Upper lobe of right lung (tissue), 1 donor: ENCODE measurements at regions not wholly inside any gene's neighbourhood (a gene's known extent, or its start where the extent isn't known, plus 50 kb on each side); places are given as distances from the start of the nearest gene placed in this dataset.

Experiments used
- ATAC-seq: fragments of 200-7000 bp; cut with Tn5 transposase; one replicate; pipeline ENCODE4 v1.9.1; 2020; ENCODE audit warnings: mild to moderate bottlenecking, moderate library complexity
- DNase-seq: peaks from one replicate; pipeline ENCODE4 v3.0.0-alpha.2; 2020
- H3K27ac ChIP-seq: fragments of 200-600 bp; one replicate; pipeline ENCODE4 v1.8.0; 2022
- H3K27me3 ChIP-seq: fragments of 200-600 bp; one replicate; pipeline ENCODE4 v1.8.0; 2022; ENCODE audit warnings: mild to moderate bottlenecking
- H3K36me3 ChIP-seq: fragments of 200-600 bp; one replicate; pipeline ENCODE4 v1.8.0; 2022
- H3K4me1 ChIP-seq: fragments of 200-600 bp; one replicate; pipeline ENCODE4 v1.8.0; 2022
- H3K4me3 ChIP-seq: fragments of 200-600 bp; one replicate; pipeline ENCODE4 v1.8.0; 2022; ENCODE audit warnings: mild to moderate bottlenecking
- H3K9me3 ChIP-seq: fragments of 200-600 bp; one replicate; pipeline ENCODE4 v1.8.0; 2022
- CTCF ChIP-seq: fragments of 200-600 bp; IDR thresholded peaks from one replicate; pipeline ENCODE4 v1.8.0; 2022; ENCODE audit warnings: antibody characterized with exemption
- intact Hi-C: fragments of 100-400 bp; cut with DNase I; formaldehyde crosslinking; loops from one replicate; pipeline ENCODE4 v1.11.0; 2022
- donor health status: DM: no; HTN: yes; CAD: no; lungs with severe emphysema.

GRCh38 chr16:14338969-14339368, 267.9 kb downstream of the MRTFB start:
- H3K4me3 ChIP-seq = no peak overlapping the region
- no peak for ATAC-seq
- no peaks in the 10 kb centered on the region for H3K9me3 ChIP-seq
- intact Hi-C loops = no loop called here
- H3K27me3 ChIP-seq = no peaks in the 10 kb centered on the region
- no peaks in the 10 kb centered on the region for H3K36me3 ChIP-seq
- DNase-seq = no peak
- TF ChIP-seq CTCF = no peak
- H3K4me1 ChIP-seq = peaks cover 7% of the 10 kb centered on the region
- no peak overlapping the region for H3K27ac ChIP-seq

- Histone ChIP-seq H3K4me1 (peaks cover 7% of the 10 kb centered on the region), H3K9me3 (no peaks in the 10 kb centered on the region), H3K36me3 (no peaks in the 10 kb centered on the region), H3K4me3 (no peak overlapping the region), H3K27me3 (no peaks in the 10 kb centered on the region), H3K27ac (no peak overlapping the region)
- ATAC-seq (no peak), DNase-seq (no peak)
- intact Hi-C loops = no loop called here
- no peak for TF ChIP-seq CTCF
Observed at GRCh38 chr16:14338236-14338635, 267.1 kb downstream of the MRTFB start.

- no peak for DNase-seq
Observed at GRCh38 chr16:14337303-14338191, 266.4 kb downstream of the MRTFB start.

GRCh38 chr16:14335297-14335696, 264.2 kb downstream of the MRTFB start:
- Histone ChIP-seq H3K27ac (no peak overlapping the region), H3K27me3 (no peaks in the 10 kb centered on the region), H3K36me3 (no peaks in the 10 kb centered on the region), H3K4me1 (peaks cover 7% of the 10 kb centered on the region), H3K9me3 (no peaks in the 10 kb centered on the region), H3K4me3 (no peak overlapping the region)
- DNase-seq = no peak
- no peak for ATAC-seq
- no peak for TF ChIP-seq CTCF
- intact Hi-C loops = no loop called here

More at GRCh38 chr16:14337303-14338191, 266.4 kb downstream of the MRTFB start:
- no peaks in the 10 kb centered on the region for H3K27me3 ChIP-seq
- intact Hi-C loops = no loop called here
- peaks cover 7% of the 10 kb centered on the region for H3K4me1 ChIP-seq
- no peak overlapping the region for H3K27ac ChIP-seq
- H3K36me3 ChIP-seq = no peaks in the 10 kb centered on the region
- H3K4me3 ChIP-seq = no peak overlapping the region
- ATAC-seq = peak; percentile 69
- H3K9me3 ChIP-seq = no peaks in the 10 kb centered on the region
- TF ChIP-seq CTCF = no peak

- DNase-seq = no peak
- intact Hi-C loops = no loop called here
- ATAC-seq = no peak
- Histone ChIP-seq H3K36me3 (no peaks in the 10 kb centered on the region), H3K27me3 (no peaks in the 10 kb centered on the region), H3K4me3 (no peak overlapping the region), H3K4me1 (peaks cover 7% of the 10 kb centered on the region), H3K9me3 (no peaks in the 10 kb centered on the region), H3K27ac (no peak overlapping the region)
- TF ChIP-seq CTCF = no peak
Observed at GRCh38 chr16:14334366-14335080, 263.4 kb downstream of the MRTFB start.
